Nephron (organoid): ENCODE measurements at regions not wholly inside any gene's neighbourhood (a gene's known extent, or its start where the extent isn't known, plus 50 kb on each side); places are given as distances from the start of the nearest gene placed in this dataset.
A peak's percentile ranks its signal among the peaks of the same experiment; 100 is the strongest.

ENCODE experiments used
- H3K27ac Mint-ChIP-seq, 3 experiments: 2 replicates each; pipeline ENCODE4 v1.8.0; 2020; ENCODE audit warnings: mixed read lengths in 3 of 3, mild to moderate bottlenecking in 2 of 3, moderate library complexity in 1 of 3
- H3K27me3 Mint-ChIP-seq: 2 replicates; pipeline ENCODE4 v1.8.0; 2021; ENCODE audit warnings: low read depth, mild to moderate bottlenecking, moderate library complexity, mixed read lengths
- H3K36me3 Mint-ChIP-seq: 2 replicates; pipeline ENCODE4 v1.8.0; 2020; ENCODE audit warnings: low read depth, mixed read lengths
- H3K4me1 Mint-ChIP-seq: 2 replicates; pipeline ENCODE4 v1.8.0; 2020; ENCODE audit warnings: mixed read lengths
- H3K4me3 Mint-ChIP-seq, 3 experiments: 2 replicates each; pipeline ENCODE4 v1.8.0; 2020; ENCODE audit warnings: mild to moderate bottlenecking in 3 of 3, mixed read lengths in 3 of 3, moderate library complexity in 2 of 3
- H3K9me3 Mint-ChIP-seq: 2 replicates; pipeline ENCODE4 v1.8.0; 2020; ENCODE audit warnings: mixed read lengths
- CTCF ChIP-seq, 3 experiments: fragments of 200-600 bp; sonication (generic); IDR thresholded peaks; one replicate each; pipeline ENCODE4 v1.5.0; 2021; ENCODE audit warnings: antibody characterized with exemption in 3 of 3; ENCODE audit not compliant: unreplicated experiment in 3 of 3

DNA sequence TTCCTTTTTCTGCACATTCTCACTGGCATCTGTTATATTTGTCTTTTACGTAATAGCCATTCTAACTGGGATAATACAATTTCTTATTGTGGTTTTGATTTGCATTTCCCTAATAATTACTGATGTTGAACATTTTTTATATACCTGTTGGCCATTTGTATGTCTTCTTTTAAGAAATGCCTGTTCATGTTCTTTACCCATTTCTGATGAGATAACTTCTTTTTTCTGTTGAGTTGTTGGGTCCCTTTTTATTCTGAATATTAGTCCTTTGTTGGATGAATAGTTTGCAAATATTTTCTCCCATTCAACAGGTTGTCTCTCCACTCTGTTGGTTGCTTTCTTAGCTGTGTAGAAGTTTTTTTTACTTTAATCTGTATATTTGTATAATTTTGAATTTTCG lies 147.7 kb upstream of the TRPC4 start:
- Mint-ChIP-seq H3K36me3 (no peaks in the 10 kb centered on the region), H3K9me3 (peaks cover 45% of the 10 kb centered on the region), H3K27ac (no peak overlapping the region), H3K4me3 (no peak overlapping the region), H3K27me3 (no peaks in the 10 kb centered on the region), H3K4me1 (no peaks in the 10 kb centered on the region)
- TF ChIP-seq CTCF (IDR thresholded peaks at IDR 0.05; ENCODE audit: unreplicated experiment in 3 of 3) = no peak

- Mint-ChIP-seq H3K9me3 (peaks cover 15% of the 10 kb centered on the region), H3K36me3 (no peaks in the 10 kb centered on the region), H3K4me3 (no peak overlapping the region), H3K4me1 (no peaks in the 10 kb centered on the region), H3K27ac (no peak overlapping the region), H3K27me3 (no peaks in the 10 kb centered on the region)
- no peak for TF ChIP-seq CTCF (IDR thresholded peaks at IDR 0.05; ENCODE audit: unreplicated experiment in 3 of 3)
These were observed 144.1 kb upstream of the TRPC4 start for GRCh38 chr13:38013676-38014075.

DNA sequence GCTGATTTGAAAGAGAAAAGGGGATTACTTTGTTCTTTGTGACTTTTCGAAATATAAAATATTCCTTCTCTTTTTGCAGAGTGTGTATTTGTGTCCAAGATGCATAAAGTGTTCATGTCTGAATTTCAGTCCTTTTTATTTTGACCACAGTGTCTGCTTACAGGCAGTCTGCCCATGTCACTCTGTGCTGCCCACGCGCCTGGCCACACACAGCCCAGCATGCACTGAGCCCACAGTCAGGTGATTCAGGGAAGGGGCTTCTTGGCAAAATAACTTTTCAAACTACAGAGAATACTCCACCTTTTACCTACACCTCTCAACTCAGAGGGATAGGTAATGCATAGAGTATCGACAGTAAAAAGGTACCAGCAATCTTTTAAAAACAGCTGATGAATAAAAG lies 142.5 kb upstream of the TRPC4 start:
- TF ChIP-seq CTCF (IDR thresholded peaks at IDR 0.05; ENCODE audit: unreplicated experiment in 3 of 3) = no peak
- no peaks in the 10 kb centered on the region for H3K4me1 Mint-ChIP-seq
- H3K27ac Mint-ChIP-seq = no peak overlapping the region
- no peak overlapping the region for H3K4me3 Mint-ChIP-seq
- no peaks in the 10 kb centered on the region for H3K36me3 Mint-ChIP-seq
- H3K27me3 Mint-ChIP-seq = no peaks in the 10 kb centered on the region
- peaks cover 3% of the 10 kb centered on the region for H3K9me3 Mint-ChIP-seq

DNA sequence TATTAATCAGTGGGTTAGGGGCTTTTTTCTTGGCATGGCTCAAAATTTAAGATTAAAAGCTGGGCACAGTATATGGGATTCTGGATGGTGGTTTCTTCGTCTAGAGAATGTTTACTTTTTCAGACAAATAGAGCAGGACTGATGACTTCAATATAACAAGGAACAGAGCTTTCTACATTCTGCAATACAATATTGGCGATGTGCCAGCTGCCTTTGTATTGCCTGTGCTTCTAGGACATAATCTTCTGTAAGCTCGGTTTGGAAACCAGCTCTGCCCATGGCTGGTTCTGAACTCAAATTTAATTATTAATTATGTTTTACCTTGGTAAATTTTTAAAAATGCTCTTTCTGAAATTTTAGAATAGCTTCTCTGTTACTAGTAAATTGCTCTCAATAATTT lies 139.1 kb upstream of the TRPC4 start:
- Mint-ChIP-seq H3K9me3 (no peaks in the 10 kb centered on the region), H3K27me3 (no peaks in the 10 kb centered on the region), H3K36me3 (no peaks in the 10 kb centered on the region), H3K27ac (no peak overlapping the region), H3K4me3 (no peak overlapping the region), H3K4me1 (no peaks in the 10 kb centered on the region)
- TF ChIP-seq CTCF (IDR thresholded peaks at IDR 0.05; ENCODE audit: unreplicated experiment in 3 of 3) = no peak

GRCh38 chr13:38002606-38003005 lies 133.0 kb upstream of the TRPC4 start:
- no peaks in the 10 kb centered on the region for H3K36me3 Mint-ChIP-seq
- peak overlapping the region in 2 of 3 experiments; percentile 1 to 65 for H3K27ac Mint-ChIP-seq
- H3K4me3 Mint-ChIP-seq = no peak overlapping the region
- no peak for TF ChIP-seq CTCF (IDR thresholded peaks at IDR 0.05; ENCODE audit: unreplicated experiment in 3 of 3)
- H3K4me1 Mint-ChIP-seq = peaks cover 5% of the 10 kb centered on the region
- H3K9me3 Mint-ChIP-seq = no peaks in the 10 kb centered on the region
- no peaks in the 10 kb centered on the region for H3K27me3 Mint-ChIP-seq

DNA sequence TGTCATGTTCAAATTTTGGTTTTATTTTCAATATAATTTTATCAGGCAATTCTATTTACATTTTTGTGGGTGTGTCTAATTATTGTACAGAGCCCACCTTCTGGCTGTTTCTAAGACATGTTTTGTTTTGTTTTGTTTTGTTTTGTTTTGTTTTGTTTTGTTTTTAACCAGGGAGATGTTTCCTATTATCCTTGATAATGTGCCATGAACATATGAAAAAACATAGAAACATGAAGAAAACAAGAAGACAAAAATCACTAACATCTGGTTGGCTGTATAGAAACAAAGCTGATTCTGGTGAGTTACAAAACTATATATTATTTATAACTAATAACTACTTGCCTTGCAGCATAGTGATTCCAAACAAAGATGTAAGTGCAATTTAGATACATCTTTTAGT lies 128.1 kb upstream of the TRPC4 start:
- Mint-ChIP-seq H3K9me3 (no peaks in the 10 kb centered on the region), H3K4me3 (no peak overlapping the region), H3K4me1 (peaks cover 15% of the 10 kb centered on the region), H3K27me3 (no peaks in the 10 kb centered on the region), H3K36me3 (no peaks in the 10 kb centered on the region), H3K27ac (no peak overlapping the region)
- no peak for TF ChIP-seq CTCF (IDR thresholded peaks at IDR 0.05; ENCODE audit: unreplicated experiment in 3 of 3)
